H1 (cell line): ENCODE measurements at regions not wholly inside any gene's neighbourhood (a gene's known extent, or its start where the extent isn't known, plus 50 kb on each side); places are given as distances from the start of the nearest gene placed in this dataset.

Source experiments
- CTBP2 ChIP-seq: IDR thresholded peaks from 2 replicates; pipeline ENCODE4 v1.7.0; 2011; ENCODE audit warnings: borderline replicate concordance, mild to moderate bottlenecking, moderate library complexity, mixed read lengths, low read length; ENCODE audit not compliant: insufficient read depth, insufficient read length
- EP300 ChIP-seq, 2 experiments: IDR thresholded peaks; 1 replicate in 1 of 2; 2 replicates in 1 of 2; pipeline ENCODE4 v1.6.1; 2011 to 2012; ENCODE audit warnings: low read depth in 2 of 2, low read length in 2 of 2, mild to moderate bottlenecking in 2 of 2, borderline replicate concordance in 1 of 2, inconsistent platforms in 1 of 2, moderate library complexity in 1 of 2
- MAFK ChIP-seq: IDR thresholded peaks from 2 replicates; pipeline ENCODE4 v1.6.1; 2012; ENCODE audit warnings: low read depth, mild to moderate bottlenecking, improper control_type of control experiment, low read length
- SIX5 ChIP-seq: IDR thresholded peaks from 2 replicates; pipeline ENCODE4 v1.6.1; 2011; ENCODE audit warnings: mild to moderate bottlenecking, low read depth, low read length
- SP2 ChIP-seq: IDR thresholded peaks from 2 replicates; pipeline ENCODE4 v1.6.1; 2012; ENCODE audit warnings: mild to moderate bottlenecking, low read length, inconsistent platforms
- SRF ChIP-seq: IDR thresholded peaks from 2 replicates; pipeline ENCODE4 v1.6.1; 2011; ENCODE audit warnings: mild to moderate bottlenecking, low read depth, low read length, moderate library complexity
- SUZ12 ChIP-seq: fragments of 200-600 bp; sonication (generic); IDR thresholded peaks from 2 replicates; pipeline ENCODE4 v1.6.1; 2012; ENCODE audit warnings: mild to moderate bottlenecking, inconsistent platforms, low read length, moderate library complexity, mixed read lengths
- TF ChIP-seq, protein P1 (sequence below), 3 experiments: IDR thresholded peaks; 1 replicate in 2 of 3; 2 replicates in 1 of 3; pipeline versions ENCODE4 v1.5.1 to v1.6.1; 2011; ENCODE audit warnings: low read length in 3 of 3, mild to moderate bottlenecking in 3 of 3, inconsistent platforms in 2 of 3, low read depth in 1 of 3, moderate library complexity in 1 of 3; ENCODE audit not compliant: insufficient read depth in 1 of 3; ENCODE audit errors: control extremely low read depth in 1 of 3
- TF ChIP-seq, protein P2 (sequence below): IDR thresholded peaks from 2 replicates; pipeline ENCODE4 v1.6.1; 2012; ENCODE audit warnings: inconsistent platforms

DNA sequence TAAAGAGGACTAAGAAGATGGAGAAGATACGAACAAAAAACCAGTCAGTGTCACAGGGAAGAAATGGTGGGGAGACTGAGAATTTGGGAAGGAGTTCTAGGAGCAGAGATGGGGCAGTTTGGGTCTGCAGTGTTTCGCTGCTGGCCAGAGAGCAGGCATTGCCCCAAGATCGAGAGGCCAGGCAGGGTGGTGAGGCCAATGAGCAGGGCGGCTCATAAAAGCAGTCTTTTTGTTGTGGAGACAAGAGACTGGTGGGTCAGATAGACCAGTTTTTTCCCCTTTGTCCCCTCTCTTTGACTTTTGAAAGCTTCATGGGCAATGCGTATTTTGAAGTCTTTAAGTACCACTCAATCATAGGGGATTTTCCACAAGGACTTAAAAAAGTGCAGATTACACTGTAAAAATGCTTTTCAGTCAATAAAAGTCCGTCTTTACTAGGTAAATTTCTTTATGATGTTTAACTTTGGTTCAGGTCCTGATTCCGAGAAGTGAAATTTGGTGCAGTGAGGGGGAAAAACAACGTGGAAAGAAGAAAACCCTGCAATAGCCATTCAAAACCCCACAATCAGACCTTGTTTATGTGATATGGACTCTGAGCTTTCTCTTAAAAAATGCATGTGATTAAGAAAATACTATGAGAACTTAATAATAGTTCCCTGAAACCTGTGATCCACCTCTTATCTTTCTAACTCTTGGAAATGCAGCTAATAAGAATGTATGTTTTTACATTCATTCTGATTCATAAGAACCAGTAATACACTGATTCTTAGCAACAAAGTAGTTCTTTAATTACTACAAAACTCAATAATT lies 338.9 kb downstream of the KLF5 start:
- TF ChIP-seq, protein P1, sequence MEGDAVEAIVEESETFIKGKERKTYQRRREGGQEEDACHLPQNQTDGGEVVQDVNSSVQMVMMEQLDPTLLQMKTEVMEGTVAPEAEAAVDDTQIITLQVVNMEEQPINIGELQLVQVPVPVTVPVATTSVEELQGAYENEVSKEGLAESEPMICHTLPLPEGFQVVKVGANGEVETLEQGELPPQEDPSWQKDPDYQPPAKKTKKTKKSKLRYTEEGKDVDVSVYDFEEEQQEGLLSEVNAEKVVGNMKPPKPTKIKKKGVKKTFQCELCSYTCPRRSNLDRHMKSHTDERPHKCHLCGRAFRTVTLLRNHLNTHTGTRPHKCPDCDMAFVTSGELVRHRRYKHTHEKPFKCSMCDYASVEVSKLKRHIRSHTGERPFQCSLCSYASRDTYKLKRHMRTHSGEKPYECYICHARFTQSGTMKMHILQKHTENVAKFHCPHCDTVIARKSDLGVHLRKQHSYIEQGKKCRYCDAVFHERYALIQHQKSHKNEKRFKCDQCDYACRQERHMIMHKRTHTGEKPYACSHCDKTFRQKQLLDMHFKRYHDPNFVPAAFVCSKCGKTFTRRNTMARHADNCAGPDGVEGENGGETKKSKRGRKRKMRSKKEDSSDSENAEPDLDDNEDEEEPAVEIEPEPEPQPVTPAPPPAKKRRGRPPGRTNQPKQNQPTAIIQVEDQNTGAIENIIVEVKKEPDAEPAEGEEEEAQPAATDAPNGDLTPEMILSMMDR (IDR thresholded peaks at IDR 0.05; ENCODE audit: control extremely low read depth in 1 of 3, insufficient read depth in 1 of 3, low read depth in 1 of 3, low read length in 3 of 3), result no peak
- TF ChIP-seq SP2 (no peak), EP300 (IDR thresholded peaks at IDR 0.05; ENCODE audit: borderline replicate concordance in 1 of 2, low read depth in 2 of 2, low read length in 2 of 2) (no peak), SRF (no peak), SUZ12 (no peak), SIX5 (no peak), CTBP2 (no peak), MAFK (no peak)
- TF ChIP-seq, protein P2, sequence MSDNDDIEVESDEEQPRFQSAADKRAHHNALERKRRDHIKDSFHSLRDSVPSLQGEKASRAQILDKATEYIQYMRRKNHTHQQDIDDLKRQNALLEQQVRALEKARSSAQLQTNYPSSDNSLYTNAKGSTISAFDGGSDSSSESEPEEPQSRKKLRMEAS, result no peak
